Prostate gland (tissue), 2 donors: ENCODE measurements at regions not wholly inside any gene's neighbourhood (a gene's known extent, or its start where the extent isn't known, plus 50 kb on each side); places are given as distances from the start of the nearest gene placed in this dataset.

Experiments
- DNase-seq: peaks from one replicate; pipeline ENCODE4 v3.0.0-alpha.2; 2019; ENCODE audit warnings: low spot score
- H3K27ac ChIP-seq, 2 donors: fragments of 200-600 bp; sonication (generic); 2 replicates each; pipeline ENCODE4 v1.5.1; 2017 to 2019
- H3K27me3 ChIP-seq: fragments of 200-600 bp; sonication (generic); replicated peaks from 2 replicates; pipeline ENCODE4 v1.5.1; 2019; ENCODE audit not compliant: insufficient read depth
- H3K36me3 ChIP-seq, 2 donors: fragments of 200-600 bp; sonication (generic); 1 replicate in 1 of 2; 2 replicates in 1 of 2; pipeline versions ENCODE4 v1.5.1 to v1.8.1; 2017 to 2019
- H3K4me1 ChIP-seq: fragments of 200-600 bp; sonication (generic); replicated peaks from 2 replicates; pipeline ENCODE4 v1.5.1; 2019
- H3K4me3 ChIP-seq, 2 donors: fragments of 200-600 bp; sonication (generic); 2 replicates each; pipeline ENCODE4 v1.5.1; 2017 to 2019
- H3K9me3 ChIP-seq: fragments of 200-600 bp; sonication (generic); 2 replicates; pipeline ENCODE4 v1.5.1; 2017
- POLR2A ChIP-seq: fragments of 450-650 bp; IDR thresholded peaks from one replicate; pipeline ENCODE4 v1.6.1; 2016; ENCODE audit warnings: antibody characterized with exemption, mild to moderate bottlenecking
- POLR2AphosphoS5 ChIP-seq: sonication (generic); formaldehyde crosslinking; IDR thresholded peaks from one replicate; pipeline ENCODE4 v1.6.1; 2017; ENCODE audit warnings: antibody characterized with exemption
- WGBS: methylation state at CpG from one replicate; pipeline ENCODE4 v1.1.5; 2018; 5-methylcytosine and 5-hydroxymethylcytosine counted together
- intact Hi-C: fragments of 100-400 bp; cut with DNase I; formaldehyde crosslinking; loops from one replicate; pipeline ENCODE4 v1.14.2; 2022
- TF ChIP-seq, protein P1 (sequence below), 4 experiments: fragments of 200-600 bp in 2 of 4; fragments of 450-650 bp in 2 of 4; sonication (generic) in 2 of 4; IDR thresholded peaks; 1 replicate in 3 of 4; 2 replicates in 1 of 4; pipeline ENCODE4 v1.5.1; 2016 to 2019; ENCODE audit warnings: antibody characterized with exemption in 4 of 4, mild to moderate bottlenecking in 2 of 4, moderate library complexity in 2 of 4

DNA sequence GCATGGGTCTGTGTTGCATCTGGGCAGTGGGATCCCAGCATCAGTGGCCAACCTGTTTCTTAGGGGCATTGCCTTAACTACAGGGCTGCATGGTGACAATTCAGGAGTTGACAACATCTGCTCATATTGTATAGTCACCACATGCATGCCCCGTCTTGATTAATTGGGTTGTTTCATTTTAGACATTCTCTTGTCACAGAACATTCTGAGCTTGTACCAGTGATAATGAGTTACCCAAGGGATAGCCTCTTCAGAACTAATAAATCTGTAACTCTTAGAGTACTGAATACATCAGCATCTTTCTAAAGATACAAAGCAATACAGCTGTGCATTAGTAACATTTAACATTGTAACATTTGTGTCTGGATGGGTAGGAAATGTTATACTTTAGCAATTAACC, 426.5 kb upstream of the CD180 start:
- Histone ChIP-seq H3K36me3 (no peaks in the 10 kb centered on the region), H3K4me3 (no peak overlapping the region), H3K4me1 (no peaks in the 10 kb centered on the region), H3K9me3 (no peaks in the 10 kb centered on the region), H3K27ac (no peak overlapping the region), H3K27me3 (no peaks in the 10 kb centered on the region)
- intact Hi-C loops: no loop called here
- WGBS: 45% methylated on average over 1 of the region's 1 CpG
- no peak for TF ChIP-seq POLR2AphosphoS5
- no peak for TF ChIP-seq POLR2A
- TF ChIP-seq, protein P1, sequence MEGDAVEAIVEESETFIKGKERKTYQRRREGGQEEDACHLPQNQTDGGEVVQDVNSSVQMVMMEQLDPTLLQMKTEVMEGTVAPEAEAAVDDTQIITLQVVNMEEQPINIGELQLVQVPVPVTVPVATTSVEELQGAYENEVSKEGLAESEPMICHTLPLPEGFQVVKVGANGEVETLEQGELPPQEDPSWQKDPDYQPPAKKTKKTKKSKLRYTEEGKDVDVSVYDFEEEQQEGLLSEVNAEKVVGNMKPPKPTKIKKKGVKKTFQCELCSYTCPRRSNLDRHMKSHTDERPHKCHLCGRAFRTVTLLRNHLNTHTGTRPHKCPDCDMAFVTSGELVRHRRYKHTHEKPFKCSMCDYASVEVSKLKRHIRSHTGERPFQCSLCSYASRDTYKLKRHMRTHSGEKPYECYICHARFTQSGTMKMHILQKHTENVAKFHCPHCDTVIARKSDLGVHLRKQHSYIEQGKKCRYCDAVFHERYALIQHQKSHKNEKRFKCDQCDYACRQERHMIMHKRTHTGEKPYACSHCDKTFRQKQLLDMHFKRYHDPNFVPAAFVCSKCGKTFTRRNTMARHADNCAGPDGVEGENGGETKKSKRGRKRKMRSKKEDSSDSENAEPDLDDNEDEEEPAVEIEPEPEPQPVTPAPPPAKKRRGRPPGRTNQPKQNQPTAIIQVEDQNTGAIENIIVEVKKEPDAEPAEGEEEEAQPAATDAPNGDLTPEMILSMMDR (IDR thresholded peaks at IDR 0.05): no peak
- no peak for DNase-seq

DNA sequence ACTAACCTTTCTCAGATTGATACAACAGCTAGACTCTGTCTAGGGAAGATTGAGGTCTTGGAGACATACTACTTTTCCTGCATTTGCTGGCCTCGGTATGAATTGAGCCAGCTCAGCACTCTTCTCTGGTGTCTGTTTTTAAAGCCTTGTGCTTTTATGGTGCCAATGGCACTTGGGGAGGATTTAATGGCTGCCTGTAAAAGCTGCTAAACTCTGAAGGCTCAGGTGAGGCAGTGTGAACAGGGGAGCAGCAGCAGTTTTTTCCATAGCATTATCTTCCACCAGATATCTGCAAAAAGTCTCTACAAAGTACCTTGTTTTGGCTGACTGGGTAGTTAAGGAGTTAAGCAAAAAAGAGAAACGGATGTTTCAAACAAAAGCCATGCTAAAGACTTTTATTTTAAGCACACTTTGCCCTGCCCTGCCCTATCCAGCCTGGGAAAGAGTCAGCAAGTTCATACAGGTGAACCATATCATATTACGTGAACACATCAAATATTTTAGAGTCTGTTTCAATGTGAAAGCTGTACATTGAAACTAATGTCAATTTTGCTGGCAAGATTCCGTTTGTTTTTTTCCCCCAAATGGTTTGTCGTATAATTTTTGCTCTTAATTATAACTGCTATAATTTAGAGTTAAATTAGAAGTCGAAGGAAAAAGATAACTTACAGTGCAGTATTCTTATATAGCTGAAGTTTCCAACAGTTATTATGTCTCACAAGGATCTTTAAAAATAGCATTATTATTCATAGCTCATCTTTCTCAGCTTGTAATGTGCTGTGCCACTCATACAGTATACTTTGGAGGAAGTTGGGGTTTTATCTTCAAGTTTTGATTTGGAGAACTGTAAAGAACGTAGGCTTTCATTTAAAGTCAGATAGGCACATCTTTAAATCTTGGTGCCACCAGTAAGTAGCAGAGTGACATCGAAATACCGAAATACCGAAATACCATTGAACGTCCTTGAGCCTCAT, 424.1 kb upstream of the CD180 start:
- no peaks in the 10 kb centered on the region for H3K27me3 ChIP-seq
- intact Hi-C loops: no loop called here
- no peaks in the 10 kb centered on the region for H3K4me1 ChIP-seq
- 42% methylated on average over 11 of the region's 11 CpGs for WGBS
- TF ChIP-seq, protein P1 (IDR thresholded peaks at IDR 0.05): no peak
- no peak for TF ChIP-seq POLR2AphosphoS5
- TF ChIP-seq POLR2A: no peak
- H3K4me3 ChIP-seq: no peak overlapping the region
- no peaks in the 10 kb centered on the region for H3K9me3 ChIP-seq
- no peak overlapping the region for H3K27ac ChIP-seq
- DNase-seq: no peak
- H3K36me3 ChIP-seq: no peaks in the 10 kb centered on the region

DNA sequence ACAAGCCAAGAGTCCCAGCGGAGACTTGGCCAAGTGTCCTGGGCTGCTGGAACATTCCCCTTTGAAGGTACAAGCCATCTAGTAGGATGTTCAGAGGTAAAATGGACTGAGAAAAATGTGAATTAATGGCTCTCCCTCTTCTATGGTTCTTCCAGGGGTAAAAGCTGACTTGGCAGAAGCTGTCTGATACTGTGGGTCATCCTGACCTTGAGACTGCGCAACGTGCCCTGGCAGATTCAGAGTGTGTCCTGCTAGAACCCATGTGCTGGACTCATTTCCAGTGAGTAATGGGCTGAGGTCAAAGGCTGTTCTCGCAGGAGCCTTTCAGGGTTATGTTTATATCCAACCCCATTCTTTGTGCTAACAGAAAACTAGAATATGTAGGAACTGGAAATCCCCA, 423.0 kb upstream of the CD180 start:
- WGBS: 85% methylated on average over 4 of the region's 4 CpGs

DNA sequence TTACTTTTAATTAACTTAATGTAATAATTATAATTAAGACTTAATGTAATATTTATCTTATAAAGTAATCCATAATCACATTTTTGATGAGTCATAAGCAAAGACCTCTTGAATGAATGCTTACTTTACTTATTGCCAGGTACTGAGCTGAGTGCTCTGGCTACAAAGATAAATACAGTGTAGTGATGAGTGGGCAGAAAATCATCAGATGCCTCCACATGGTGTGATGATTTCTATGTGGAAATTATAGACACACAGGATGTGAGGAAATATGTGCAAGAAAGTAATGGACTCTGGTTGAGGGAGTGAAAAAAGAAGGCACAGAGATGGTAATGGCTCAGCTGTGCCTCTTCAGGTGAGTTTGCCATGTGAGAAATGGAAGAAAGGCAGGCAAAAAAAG, 422.6 kb upstream of the CD180 start:
- no peak overlapping the region for H3K27ac ChIP-seq
- TF ChIP-seq, protein P1 (IDR thresholded peaks at IDR 0.05): no peak
- TF ChIP-seq POLR2A (no peak), POLR2AphosphoS5 (no peak)
- no peaks in the 10 kb centered on the region for H3K36me3 ChIP-seq
- DNase-seq: no peak
- H3K4me1 ChIP-seq: no peaks in the 10 kb centered on the region
- H3K27me3 ChIP-seq: no peaks in the 10 kb centered on the region
- intact Hi-C loops: no loop called here
- no peaks in the 10 kb centered on the region for H3K9me3 ChIP-seq
- H3K4me3 ChIP-seq: no peak overlapping the region

More for the DNA sequence above, 423.0 kb upstream of the CD180 start:
- intact Hi-C loops: no loop called here
- DNase-seq: no peak
- TF ChIP-seq, protein P1 (IDR thresholded peaks at IDR 0.05): no peak
- no peak for TF ChIP-seq POLR2A
- TF ChIP-seq POLR2AphosphoS5: no peak
- no peak overlapping the region for H3K4me3 ChIP-seq
- H3K27me3 ChIP-seq: no peaks in the 10 kb centered on the region
- H3K27ac ChIP-seq: no peak overlapping the region
- no peaks in the 10 kb centered on the region for H3K4me1 ChIP-seq
- H3K36me3 ChIP-seq: no peaks in the 10 kb centered on the region
- no peaks in the 10 kb centered on the region for H3K9me3 ChIP-seq

DNA sequence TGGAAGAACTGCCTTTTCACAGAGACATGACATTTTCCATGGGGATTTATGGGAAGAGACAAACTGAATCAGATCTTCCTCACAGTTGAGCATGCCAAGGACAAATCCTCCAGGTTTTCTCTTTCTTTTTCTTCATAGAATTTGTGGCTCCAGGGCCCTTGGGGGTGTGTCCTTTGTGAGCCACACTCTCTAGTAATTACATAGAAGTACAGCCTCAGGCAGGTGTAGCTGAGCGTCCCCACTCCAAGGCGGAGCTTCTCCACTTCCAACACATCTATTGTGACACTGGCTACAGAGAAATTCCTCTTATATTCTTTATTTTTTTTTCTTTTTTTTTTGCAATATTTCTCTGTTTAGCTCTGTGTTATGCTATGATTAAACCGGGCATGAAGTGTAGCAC, 420.5 kb upstream of the CD180 start:
- no peaks in the 10 kb centered on the region for H3K27me3 ChIP-seq
- H3K4me3 ChIP-seq: no peak overlapping the region
- no peaks in the 10 kb centered on the region for H3K36me3 ChIP-seq
- H3K27ac ChIP-seq: no peak overlapping the region
- intact Hi-C loops: no loop called here
- no peaks in the 10 kb centered on the region for H3K9me3 ChIP-seq
- H3K4me1 ChIP-seq: no peaks in the 10 kb centered on the region
- 61% methylated on average over 3 of the region's 3 CpGs for WGBS
- TF ChIP-seq, protein P1 (IDR thresholded peaks at IDR 0.05): no peak
- no peak for TF ChIP-seq POLR2A
- TF ChIP-seq POLR2AphosphoS5: no peak
- no peak for DNase-seq
